HG02588 (cell line): ENCODE measurements at regions not wholly inside any gene's neighbourhood (a gene's known extent, or its start where the extent isn't known, plus 50 kb on each side); places are given as distances from the start of the nearest gene placed in this dataset.
"Not testable (repeated sequence)": the region's sequence is repeated elsewhere in the genome, so short reads cannot be mapped to it uniquely, and the experiment has no call there.

Experiments
- ATAC-seq: cut with Tn5 transposase; IDR thresholded peaks from one replicate; pipeline ENCODE4 v1.9.1; 2021; ENCODE audit warnings: mild to moderate bottlenecking, moderate library complexity; ENCODE audit not compliant: unreplicated experiment

- no peak for ATAC-seq
Measured at GRCh38 chr15:93340406-93340805, 251.4 kb upstream of the RGMA start.

GRCh38 chr15:93333796-93334195, 244.8 kb upstream of the RGMA start:
- no peak for ATAC-seq

- not testable (repeated sequence) for ATAC-seq
Measured at GRCh38 chr15:93333126-93333525, 244.1 kb upstream of the RGMA start.

- ATAC-seq: no peak
Measured at GRCh38 chr15:93332168-93332553, 243.2 kb upstream of the RGMA start.

GRCh38 chr15:93331545-93332167, 242.6 kb upstream of the RGMA start:
- ATAC-seq: no peak

- no peak for ATAC-seq
Measured at GRCh38 chr15:93330912-93331544, 242.0 kb upstream of the RGMA start.

- no peak for ATAC-seq
Measured at GRCh38 chr15:93327364-93327763, 238.4 kb upstream of the RGMA start.

- ATAC-seq: no peak
Measured at GRCh38 chr15:93324186-93324975, 235.4 kb upstream of the RGMA start.

GRCh38 chr15:93321881-93322282, 232.9 kb upstream of the RGMA start:
- ATAC-seq: no peak

DNA sequence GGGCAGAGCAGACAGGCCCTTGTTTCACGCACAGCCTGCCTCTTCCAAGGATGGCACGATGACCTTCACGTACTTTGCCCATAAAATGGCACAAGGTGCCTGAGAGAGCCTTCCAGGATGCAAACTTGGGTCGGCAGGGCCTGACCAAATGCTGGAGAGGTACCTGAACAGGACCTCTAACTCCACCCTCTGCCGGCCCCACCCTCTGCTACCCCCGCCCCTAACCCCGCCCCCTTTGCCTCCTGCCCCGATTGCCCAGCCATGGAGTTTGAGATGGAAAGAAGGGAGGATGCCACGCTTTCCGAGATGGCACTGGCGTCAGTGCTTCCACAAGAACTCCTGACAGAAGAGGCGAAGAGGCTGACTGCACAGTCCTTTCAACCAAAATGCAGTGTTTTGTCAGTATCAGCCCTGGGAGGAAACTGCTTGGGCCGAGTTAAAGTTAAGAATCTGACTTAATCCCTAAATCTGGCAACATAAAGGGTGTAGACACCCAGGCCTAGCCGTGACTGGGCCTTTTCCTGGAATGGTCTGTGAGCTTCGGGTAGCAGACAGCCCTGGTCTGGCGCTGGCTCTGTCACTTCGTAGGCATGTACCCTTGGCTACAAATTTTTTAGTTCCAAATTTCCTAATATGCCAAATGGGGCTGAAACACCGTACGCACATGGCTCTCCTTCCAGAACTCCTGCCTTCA, 230.3 kb upstream of the RGMA start:
- no peak for ATAC-seq

DNA sequence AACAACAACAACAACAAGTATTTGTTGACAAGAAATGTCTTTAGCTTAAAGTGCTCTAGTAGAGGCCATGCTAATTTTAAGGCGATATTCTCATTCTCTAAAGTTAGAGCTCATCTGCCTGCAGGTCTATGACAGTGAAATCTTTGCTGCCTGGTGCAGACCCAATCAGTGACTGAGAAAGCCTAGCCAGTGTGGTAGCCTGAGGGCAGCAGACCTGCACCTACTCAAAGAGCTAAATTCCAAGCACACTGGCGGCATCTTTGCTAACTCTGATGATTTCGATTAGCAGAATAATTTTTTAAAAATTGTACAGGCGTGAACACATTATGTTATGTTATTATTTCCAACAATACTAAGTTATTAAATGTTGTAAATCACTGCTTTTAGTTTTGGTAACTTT, 228.8 kb upstream of the RGMA start:
- ATAC-seq: no peak

- ATAC-seq: no peak
Measured at GRCh38 chr15:93314245-93314644, 225.2 kb upstream of the RGMA start.

DNA sequence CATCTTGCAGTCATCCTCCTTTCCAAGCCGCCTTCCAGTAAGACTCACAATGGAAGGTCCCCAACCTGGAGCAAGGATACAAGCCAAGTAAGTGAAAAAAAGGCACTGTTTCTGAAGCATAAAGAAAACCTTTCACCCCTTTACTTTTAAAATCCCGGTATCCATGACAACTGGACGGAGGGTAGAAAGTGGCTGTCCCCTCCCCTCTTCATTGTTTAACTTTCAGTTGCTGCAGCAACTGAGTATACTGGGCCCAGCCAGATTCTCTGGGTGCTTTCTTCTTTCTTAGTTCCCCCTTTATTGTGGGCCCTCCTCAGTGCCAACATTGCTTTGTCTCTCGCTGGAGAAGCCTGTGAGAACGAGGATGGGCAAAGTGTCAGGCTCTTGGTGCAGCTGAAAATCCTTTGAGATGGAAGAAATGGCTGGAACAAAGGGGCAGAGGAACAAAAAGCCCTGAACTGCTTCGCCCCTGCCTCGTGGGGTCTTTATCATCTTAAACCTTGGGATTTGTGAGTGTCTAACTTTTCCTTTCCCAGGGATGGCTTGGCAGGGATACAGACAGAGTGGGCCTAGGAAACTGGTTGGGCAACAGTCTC, 224.0 kb upstream of the RGMA start:
- no peak for ATAC-seq

- no peak for ATAC-seq
Measured at GRCh38 chr15:93311620-93312019, 222.6 kb upstream of the RGMA start.

DNA sequence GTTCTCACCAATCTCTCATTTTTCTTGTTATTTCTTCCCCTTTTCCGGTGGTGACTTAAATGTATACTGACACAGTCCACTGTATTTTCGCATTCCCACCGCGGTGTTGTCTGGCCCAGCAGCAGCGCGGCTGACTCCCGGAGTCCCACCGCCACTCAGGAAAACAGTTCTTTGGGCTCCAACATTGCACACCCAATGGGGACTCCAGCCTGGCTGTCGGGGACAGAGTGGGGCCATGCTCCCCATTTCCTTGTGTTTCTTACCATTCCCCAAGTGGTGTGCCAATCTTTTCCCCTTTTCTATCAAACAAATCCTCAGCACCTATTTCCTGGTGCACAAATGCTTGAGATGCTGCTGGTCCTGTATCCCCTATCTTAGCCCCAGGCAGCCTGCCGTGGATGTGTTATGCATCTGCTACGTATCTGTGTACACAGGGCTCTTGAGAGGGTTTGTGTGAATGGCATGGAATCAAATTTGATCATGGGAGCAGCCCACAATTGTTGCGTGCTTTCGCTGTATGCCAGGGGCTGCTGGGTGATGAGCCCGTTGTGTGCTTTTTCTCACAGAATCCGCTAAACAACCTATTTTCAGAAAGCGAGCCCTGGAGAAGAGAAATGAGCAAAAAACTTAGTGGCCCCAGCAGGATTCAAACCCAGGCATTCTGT, 219.1 kb upstream of the RGMA start:
- no peak for ATAC-seq

DNA sequence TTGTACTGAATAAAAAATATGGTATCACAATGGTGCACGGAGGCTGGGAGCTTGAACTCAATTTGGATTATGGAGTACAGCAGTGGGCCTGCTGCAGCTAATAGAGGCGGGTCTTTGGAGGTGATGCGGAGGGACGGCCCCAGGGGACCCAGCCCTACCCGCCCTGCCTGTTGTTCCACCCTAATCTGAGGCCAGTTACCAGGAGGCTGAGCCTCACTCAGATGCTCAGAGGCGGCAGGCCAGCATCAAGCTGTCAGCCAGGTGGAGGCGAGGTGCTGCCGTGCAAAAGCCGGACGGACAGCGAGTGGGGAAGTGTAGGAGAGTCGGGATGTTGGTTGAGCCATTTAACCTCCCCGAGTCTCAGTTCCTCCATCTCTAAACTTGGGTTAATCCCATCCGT, 218.5 kb upstream of the RGMA start:
- ATAC-seq: no peak

DNA sequence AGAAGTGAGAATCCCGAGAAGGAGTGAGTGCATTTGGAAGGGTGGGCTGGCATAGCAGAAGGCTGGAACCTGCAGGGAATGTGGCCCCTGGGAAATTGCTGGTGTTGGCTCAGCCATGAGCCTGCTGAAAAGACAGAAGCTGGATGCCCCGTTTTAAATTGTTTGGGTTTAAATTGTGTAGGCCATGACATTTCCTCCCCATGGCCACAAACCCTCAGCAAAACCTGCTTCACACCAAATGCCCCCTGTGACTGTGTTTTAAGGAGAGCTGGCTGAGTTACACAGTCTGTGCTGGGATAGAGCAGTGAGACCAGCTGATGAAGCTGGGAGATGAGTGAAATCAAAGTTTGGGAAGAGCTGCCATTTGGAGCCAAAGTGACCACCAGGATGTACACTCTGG, 216.3 kb upstream of the RGMA start:
- ATAC-seq: no peak

GRCh38 chr15:93302080-93302765, 213.2 kb upstream of the RGMA start:
- ATAC-seq: no peak

GRCh38 chr15:93300796-93301195, 211.8 kb upstream of the RGMA start:
- ATAC-seq: no peak

- ATAC-seq: no peak
Measured at GRCh38 chr15:93299675-93300074, 210.7 kb upstream of the RGMA start.
